ENCODE measurements at regions not wholly inside any gene's neighbourhood (a gene's known extent, or its start where the extent isn't known, plus 50 kb on each side); places are given as distances from the start of the nearest gene placed in this dataset.

DNA sequence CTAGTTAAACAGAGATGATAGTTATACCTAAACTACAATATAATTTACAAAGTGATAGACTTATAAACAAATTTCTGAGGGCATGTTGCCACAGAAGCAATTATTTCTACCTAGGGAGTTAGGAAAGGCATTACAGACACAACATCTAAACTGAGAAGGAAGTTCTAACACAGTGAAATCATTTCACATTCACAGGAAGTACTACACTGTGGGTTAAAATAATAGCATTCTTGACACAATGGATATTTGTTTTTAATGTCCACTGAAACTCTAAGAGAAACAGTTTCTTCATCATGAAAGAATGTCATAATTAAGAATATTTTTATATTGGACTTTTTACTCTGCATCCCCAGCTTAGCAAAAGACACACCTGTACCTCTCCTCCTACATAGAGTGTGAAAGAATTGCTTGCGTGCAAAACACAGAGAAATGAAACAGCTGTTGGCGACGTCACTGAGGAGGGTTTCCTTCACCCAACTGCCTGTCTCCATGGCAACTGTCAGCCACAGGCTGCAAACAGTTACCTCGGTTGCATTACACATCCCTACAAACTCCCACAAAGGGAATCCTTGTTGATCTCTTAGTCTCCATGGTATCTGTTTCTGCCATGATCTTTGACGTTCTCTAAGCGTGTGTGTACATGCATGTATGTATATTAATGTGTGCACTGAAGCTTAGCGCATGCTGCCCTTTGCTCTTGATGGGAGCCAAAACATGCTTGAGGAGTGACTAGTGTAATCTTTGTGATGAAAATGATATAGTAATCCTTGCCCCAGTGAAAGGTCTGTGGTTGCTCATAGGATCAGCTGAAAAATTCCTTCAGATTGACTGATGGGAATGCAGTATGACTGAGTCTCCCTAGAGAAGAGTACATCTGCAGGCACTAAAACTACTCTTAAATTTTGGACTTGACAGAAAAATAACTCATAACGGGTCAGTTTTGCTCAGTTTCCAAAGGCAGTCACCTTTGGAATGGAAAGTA, 168.5 kb downstream of the ACTL7B start:
- TF ChIP-seq ELF1 (IDR thresholded peaks at IDR 0.05; ENCODE audit: borderline replicate concordance, low read depth) (no peak), ATF3 (IDR thresholded peaks at IDR 0.05) (no peak), CTCF (IDR thresholded peaks at IDR 0.05 in 2 of 3, conservative IDR thresholded peaks at IDR 0.05 in 1 of 3; ENCODE audit: borderline replicate concordance in 1 of 3, insufficient read depth in 1 of 3, low read depth in 2 of 3, low read length in 2 of 3) (no peak), POLR2AphosphoS5 (IDR thresholded peaks at IDR 0.05; ENCODE audit: low read depth, low read length) (no peak), SRF (IDR thresholded peaks at IDR 0.05; ENCODE audit: low read depth) (no peak), RAD21 (IDR thresholded peaks at IDR 0.05; ENCODE audit: low read depth) (no peak), POLR2A (IDR thresholded peaks at IDR 0.05; ENCODE audit: borderline replicate concordance, extremely low read depth, insufficient read depth, insufficient read length) (no peak), JUND (IDR thresholded peaks at IDR 0.05) (no peak), ZNF274 (IDR thresholded peaks at IDR 0.05; ENCODE audit: low read depth, low read length) (no peak), EGR1 (IDR thresholded peaks at IDR 0.05; ENCODE audit: low read depth) (no peak), MAX (IDR thresholded peaks at IDR 0.05) (no peak), EZH2 (IDR thresholded peaks at IDR 0.05) (no peak), EZH2phosphoT487 (IDR thresholded peaks at IDR 0.05; ENCODE audit: borderline replicate concordance) (no peak)
- TF ChIP-seq, protein P1, sequence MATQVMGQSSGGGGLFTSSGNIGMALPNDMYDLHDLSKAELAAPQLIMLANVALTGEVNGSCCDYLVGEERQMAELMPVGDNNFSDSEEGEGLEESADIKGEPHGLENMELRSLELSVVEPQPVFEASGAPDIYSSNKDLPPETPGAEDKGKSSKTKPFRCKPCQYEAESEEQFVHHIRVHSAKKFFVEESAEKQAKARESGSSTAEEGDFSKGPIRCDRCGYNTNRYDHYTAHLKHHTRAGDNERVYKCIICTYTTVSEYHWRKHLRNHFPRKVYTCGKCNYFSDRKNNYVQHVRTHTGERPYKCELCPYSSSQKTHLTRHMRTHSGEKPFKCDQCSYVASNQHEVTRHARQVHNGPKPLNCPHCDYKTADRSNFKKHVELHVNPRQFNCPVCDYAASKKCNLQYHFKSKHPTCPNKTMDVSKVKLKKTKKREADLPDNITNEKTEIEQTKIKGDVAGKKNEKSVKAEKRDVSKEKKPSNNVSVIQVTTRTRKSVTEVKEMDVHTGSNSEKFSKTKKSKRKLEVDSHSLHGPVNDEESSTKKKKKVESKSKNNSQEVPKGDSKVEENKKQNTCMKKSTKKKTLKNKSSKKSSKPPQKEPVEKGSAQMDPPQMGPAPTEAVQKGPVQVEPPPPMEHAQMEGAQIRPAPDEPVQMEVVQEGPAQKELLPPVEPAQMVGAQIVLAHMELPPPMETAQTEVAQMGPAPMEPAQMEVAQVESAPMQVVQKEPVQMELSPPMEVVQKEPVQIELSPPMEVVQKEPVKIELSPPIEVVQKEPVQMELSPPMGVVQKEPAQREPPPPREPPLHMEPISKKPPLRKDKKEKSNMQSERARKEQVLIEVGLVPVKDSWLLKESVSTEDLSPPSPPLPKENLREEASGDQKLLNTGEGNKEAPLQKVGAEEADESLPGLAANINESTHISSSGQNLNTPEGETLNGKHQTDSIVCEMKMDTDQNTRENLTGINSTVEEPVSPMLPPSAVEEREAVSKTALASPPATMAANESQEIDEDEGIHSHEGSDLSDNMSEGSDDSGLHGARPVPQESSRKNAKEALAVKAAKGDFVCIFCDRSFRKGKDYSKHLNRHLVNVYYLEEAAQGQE (IDR thresholded peaks at IDR 0.05; ENCODE audit: low read depth) = no peak

Measured in HCT116 (cell line).